22Rv1 (cell line): ENCODE measurements at regions not wholly inside any gene's neighbourhood (a gene's known extent, or its start where the extent isn't known, plus 50 kb on each side); places are given as distances from the start of the nearest gene placed in this dataset.

ENCODE experiments used
- ZFX ChIP-seq: fragments of 450-650 bp; IDR thresholded peaks from 2 replicates; pipeline ENCODE4 v1.6.1; 2017; ENCODE audit warnings: antibody characterized with exemption, borderline replicate concordance
- TF ChIP-seq, protein P1 (sequence below): fragments of 450-650 bp; IDR thresholded peaks from 2 replicates; pipeline ENCODE4 v1.5.1; 2017; ENCODE audit warnings: mild to moderate bottlenecking

GRCh38 chr7:153012203-153012602, 252.7 kb downstream of the ACTR3B start:
- TF ChIP-seq, protein P1, sequence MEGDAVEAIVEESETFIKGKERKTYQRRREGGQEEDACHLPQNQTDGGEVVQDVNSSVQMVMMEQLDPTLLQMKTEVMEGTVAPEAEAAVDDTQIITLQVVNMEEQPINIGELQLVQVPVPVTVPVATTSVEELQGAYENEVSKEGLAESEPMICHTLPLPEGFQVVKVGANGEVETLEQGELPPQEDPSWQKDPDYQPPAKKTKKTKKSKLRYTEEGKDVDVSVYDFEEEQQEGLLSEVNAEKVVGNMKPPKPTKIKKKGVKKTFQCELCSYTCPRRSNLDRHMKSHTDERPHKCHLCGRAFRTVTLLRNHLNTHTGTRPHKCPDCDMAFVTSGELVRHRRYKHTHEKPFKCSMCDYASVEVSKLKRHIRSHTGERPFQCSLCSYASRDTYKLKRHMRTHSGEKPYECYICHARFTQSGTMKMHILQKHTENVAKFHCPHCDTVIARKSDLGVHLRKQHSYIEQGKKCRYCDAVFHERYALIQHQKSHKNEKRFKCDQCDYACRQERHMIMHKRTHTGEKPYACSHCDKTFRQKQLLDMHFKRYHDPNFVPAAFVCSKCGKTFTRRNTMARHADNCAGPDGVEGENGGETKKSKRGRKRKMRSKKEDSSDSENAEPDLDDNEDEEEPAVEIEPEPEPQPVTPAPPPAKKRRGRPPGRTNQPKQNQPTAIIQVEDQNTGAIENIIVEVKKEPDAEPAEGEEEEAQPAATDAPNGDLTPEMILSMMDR, result no peak
- no peak for TF ChIP-seq ZFX
